SU-DHL-6 (cell line): ENCODE measurements at regions not wholly inside any gene's neighbourhood (a gene's known extent, or its start where the extent isn't known, plus 50 kb on each side); places are given as distances from the start of the nearest gene placed in this dataset.

Experiments
- H2AFZ ChIP-seq: fragments of 200-600 bp; sonication (generic); 2 replicates; pipeline ENCODE4 v1.6.1; 2014; ENCODE audit warnings: low read depth, mild to moderate bottlenecking, moderate library complexity, mixed read lengths, antibody characterized with exemption, low read length; ENCODE audit not compliant: severe bottlenecking
- H3F3A ChIP-seq: fragments of 200-600 bp; shearing (Covaris generic); 2 replicates; pipeline ENCODE4 v1.6.0; 2016; ENCODE audit warnings: antibody characterized with exemption, mild to moderate bottlenecking; ENCODE audit not compliant: insufficient read depth
- H3K27ac ChIP-seq: fragments of 200-600 bp; sonication (generic); 2 replicates; pipeline ENCODE4 v1.5.1; 2016; ENCODE audit warnings: low read depth, mild to moderate bottlenecking, low read length, moderate library complexity, mixed read lengths
- H3K27me3 ChIP-seq: fragments of 200-600 bp; sonication (generic), shearing (Covaris generic); 2 replicates; pipeline ENCODE4 v1.6.0; 2014; ENCODE audit warnings: mild to moderate bottlenecking, low read length
- H3K36me3 ChIP-seq: fragments of 200-600 bp; sonication (generic); 2 replicates; pipeline ENCODE4 v1.6.1; 2014; ENCODE audit warnings: mild to moderate bottlenecking, low read length, mixed read lengths
- H3K4me2 ChIP-seq: fragments of 300-600, 200-600 bp; shearing (Covaris generic), sonication (generic); 2 replicates; pipeline ENCODE4 v1.6.0; 2014; ENCODE audit warnings: low read length, low read depth, mild to moderate bottlenecking; ENCODE audit not compliant: poor library complexity, severe bottlenecking
- H3K4me3 ChIP-seq: fragments of 200-600 bp; sonication (generic); 2 replicates; pipeline ENCODE4 v1.5.1; 2014; ENCODE audit warnings: antibody characterized with exemption, low read length, mild to moderate bottlenecking, mixed read lengths; ENCODE audit not compliant: insufficient read depth, poor library complexity, severe bottlenecking
- H3K79me2 ChIP-seq: fragments of 200-600 bp; sonication (generic); 2 replicates; pipeline ENCODE4 v1.6.1; 2014; ENCODE audit warnings: mild to moderate bottlenecking, low read length, moderate library complexity; ENCODE audit not compliant: insufficient read depth
- H3K9ac ChIP-seq: fragments of 200-600 bp; sonication (generic); 2 replicates; pipeline ENCODE4 v1.7.0; 2014; ENCODE audit warnings: mild to moderate bottlenecking, low read length
- H3K9me2 ChIP-seq: fragments of 200-600 bp; sonication (generic); replicated peaks from 2 replicates; pipeline ENCODE4 v1.6.1; 2014; ENCODE audit warnings: low read length; ENCODE audit not compliant: insufficient read depth
- H3K9me3 ChIP-seq: fragments of 200-600 bp; sonication (generic); 2 replicates; pipeline ENCODE4 v1.6.1; 2014; ENCODE audit warnings: low read length, mixed read lengths; ENCODE audit not compliant: insufficient read depth
- H4K20me1 ChIP-seq: fragments of 200-600 bp; sonication (generic); 2 replicates; pipeline ENCODE4 v1.6.1; 2014; ENCODE audit warnings: low read depth, mild to moderate bottlenecking, antibody characterized with exemption, low read length, moderate library complexity, mixed read lengths
- CTCF ChIP-seq: fragments of 200-600 bp; sonication (generic); IDR thresholded peaks from one replicate; pipeline ENCODE4 v1.5.1; 2017; ENCODE audit warnings: antibody characterized with exemption, mild to moderate bottlenecking, low read length, moderate library complexity; ENCODE audit not compliant: insufficient read depth, poor library complexity, severe bottlenecking
- EZH2phosphoT487 ChIP-seq: fragments of 200-600 bp; sonication (generic), shearing (Covaris generic); conservative IDR thresholded peaks from 2 replicates; pipeline ENCODE4 v1.6.1; 2018; ENCODE audit warnings: mild to moderate bottlenecking, antibody characterized with exemption, low read length, moderate library complexity, mixed read lengths

GRCh38 chr4:126616795-126617194 is 1016.0 kb upstream of the INTU start:
- H4K20me1 ChIP-seq: no peaks in the 10 kb centered on the region
- no peak overlapping the region for H3K4me3 ChIP-seq
- H3K27ac ChIP-seq: no peak overlapping the region
- no peaks in the 10 kb centered on the region for H3K9me3 ChIP-seq
- TF ChIP-seq EZH2phosphoT487 (no peak), CTCF (no peak)
- H3F3A ChIP-seq: no peaks in the 10 kb centered on the region
- H3K9ac ChIP-seq: no peak overlapping the region
- no peaks in the 10 kb centered on the region for H3K9me2 ChIP-seq
- no peaks in the 10 kb centered on the region for H3K79me2 ChIP-seq
- no peak overlapping the region for H3K4me2 ChIP-seq
- H2AFZ ChIP-seq: no peak overlapping the region
- H3K36me3 ChIP-seq: no peaks in the 10 kb centered on the region
- no peaks in the 10 kb centered on the region for H3K27me3 ChIP-seq

GRCh38 chr4:126627255-126627654 is 1005.5 kb upstream of the INTU start:
- H3K9ac ChIP-seq: no peak overlapping the region
- no peak overlapping the region for H3K4me3 ChIP-seq
- H2AFZ ChIP-seq: no peak overlapping the region
- H3K27ac ChIP-seq: no peak overlapping the region
- H3K79me2 ChIP-seq: no peaks in the 10 kb centered on the region
- no peak for TF ChIP-seq EZH2phosphoT487
- TF ChIP-seq CTCF: no peak
- no peaks in the 10 kb centered on the region for H3K27me3 ChIP-seq
- no peaks in the 10 kb centered on the region for H4K20me1 ChIP-seq
- H3K36me3 ChIP-seq: no peaks in the 10 kb centered on the region
- no peaks in the 10 kb centered on the region for H3K9me2 ChIP-seq
- H3K9me3 ChIP-seq: no peaks in the 10 kb centered on the region
- H3K4me2 ChIP-seq: no peak overlapping the region
- H3F3A ChIP-seq: no peaks in the 10 kb centered on the region

DNA sequence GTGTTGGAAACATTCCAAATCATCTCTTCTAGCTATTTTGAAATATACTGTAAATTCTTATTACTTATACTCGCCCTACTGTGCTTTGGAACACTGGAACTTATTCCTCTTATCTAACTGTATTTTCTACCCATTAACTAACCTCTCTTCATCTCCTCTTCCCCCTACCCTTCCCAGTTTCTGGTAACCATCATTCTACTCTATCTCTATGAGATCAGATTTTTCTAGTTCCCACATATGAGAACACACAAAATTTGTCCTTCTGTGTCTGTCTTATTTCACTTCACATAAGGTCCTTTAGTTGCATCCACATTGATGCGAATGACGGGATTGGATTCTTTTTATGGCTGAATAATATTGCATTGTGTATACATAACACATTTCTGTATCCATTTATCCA is 1003.8 kb upstream of the INTU start:
- no peaks in the 10 kb centered on the region for H3K9me3 ChIP-seq
- H3K9ac ChIP-seq: no peak overlapping the region
- no peaks in the 10 kb centered on the region for H3K79me2 ChIP-seq

More for the DNA sequence above, 1003.8 kb upstream of the INTU start:
- Histone ChIP-seq H3K36me3 (no peaks in the 10 kb centered on the region), H3K27me3 (no peaks in the 10 kb centered on the region), H3K9me2 (no peaks in the 10 kb centered on the region), H2AFZ (no peak overlapping the region), H4K20me1 (no peaks in the 10 kb centered on the region), H3K4me3 (no peak overlapping the region), H3F3A (no peaks in the 10 kb centered on the region), H3K4me2 (no peak overlapping the region), H3K27ac (no peak overlapping the region)
- TF ChIP-seq EZH2phosphoT487: no peak
- TF ChIP-seq CTCF: no peak
